Mesothelial cell of epicardium (in vitro differentiated cells): ENCODE measurements at regions not wholly inside any gene's neighbourhood (a gene's known extent, or its start where the extent isn't known, plus 50 kb on each side); places are given as distances from the start of the nearest gene placed in this dataset.

Experiments used
- DNase-seq, 2 experiments: peaks; one replicate each; pipeline ENCODE4 v3.0.0; 2021; ENCODE audit warnings: low spot score in 2 of 2; ENCODE audit not compliant: unreplicated experiment in 2 of 2
- H3K27ac Mint-ChIP-seq: 2 replicates; pipeline ENCODE4 v1.8.0; 2021; ENCODE audit warnings: mixed read lengths
- H3K27me3 Mint-ChIP-seq: 2 replicates; pipeline ENCODE4 v1.8.0; 2021; ENCODE audit warnings: low read depth, mixed read lengths
- H3K36me3 Mint-ChIP-seq: 2 replicates; pipeline ENCODE4 v1.8.0; 2021; ENCODE audit warnings: mixed read lengths
- H3K4me1 Mint-ChIP-seq: 2 replicates; pipeline ENCODE4 v1.8.0; 2021; ENCODE audit warnings: mixed read lengths
- H3K4me3 Mint-ChIP-seq: 2 replicates; pipeline ENCODE4 v1.8.0; 2021; ENCODE audit warnings: mild to moderate bottlenecking, moderate library complexity, mixed read lengths
- H3K9me3 Mint-ChIP-seq: 2 replicates; pipeline ENCODE4 v1.8.0; 2021; ENCODE audit warnings: mixed read lengths
- TF ChIP-seq, protein P1 (sequence below): fragments of 200-600 bp; sonication (generic); IDR thresholded peaks from one replicate; pipeline ENCODE4 v1.5.0; 2021; ENCODE audit warnings: antibody characterized with exemption; ENCODE audit not compliant: unreplicated experiment

GRCh38 chr13:54187461-54187860, 1158.8 kb downstream of the OLFM4 start:
- no peaks in the 10 kb centered on the region for H3K9me3 Mint-ChIP-seq
- H3K27me3 Mint-ChIP-seq = peaks cover 3% of the 10 kb centered on the region
- H3K4me3 Mint-ChIP-seq = no peak overlapping the region
- H3K27ac Mint-ChIP-seq = no peak overlapping the region
- H3K36me3 Mint-ChIP-seq = no peaks in the 10 kb centered on the region
- DNase-seq = no peak
- TF ChIP-seq, protein P1, sequence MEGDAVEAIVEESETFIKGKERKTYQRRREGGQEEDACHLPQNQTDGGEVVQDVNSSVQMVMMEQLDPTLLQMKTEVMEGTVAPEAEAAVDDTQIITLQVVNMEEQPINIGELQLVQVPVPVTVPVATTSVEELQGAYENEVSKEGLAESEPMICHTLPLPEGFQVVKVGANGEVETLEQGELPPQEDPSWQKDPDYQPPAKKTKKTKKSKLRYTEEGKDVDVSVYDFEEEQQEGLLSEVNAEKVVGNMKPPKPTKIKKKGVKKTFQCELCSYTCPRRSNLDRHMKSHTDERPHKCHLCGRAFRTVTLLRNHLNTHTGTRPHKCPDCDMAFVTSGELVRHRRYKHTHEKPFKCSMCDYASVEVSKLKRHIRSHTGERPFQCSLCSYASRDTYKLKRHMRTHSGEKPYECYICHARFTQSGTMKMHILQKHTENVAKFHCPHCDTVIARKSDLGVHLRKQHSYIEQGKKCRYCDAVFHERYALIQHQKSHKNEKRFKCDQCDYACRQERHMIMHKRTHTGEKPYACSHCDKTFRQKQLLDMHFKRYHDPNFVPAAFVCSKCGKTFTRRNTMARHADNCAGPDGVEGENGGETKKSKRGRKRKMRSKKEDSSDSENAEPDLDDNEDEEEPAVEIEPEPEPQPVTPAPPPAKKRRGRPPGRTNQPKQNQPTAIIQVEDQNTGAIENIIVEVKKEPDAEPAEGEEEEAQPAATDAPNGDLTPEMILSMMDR = no peak
- peaks cover 30% of the 10 kb centered on the region for H3K4me1 Mint-ChIP-seq

GRCh38 chr13:54194233-54195024, 1165.8 kb downstream of the OLFM4 start:
- Mint-ChIP-seq H3K36me3 (no peaks in the 10 kb centered on the region), H3K9me3 (peaks cover 9% of the 10 kb centered on the region), H3K27ac (no peak overlapping the region), H3K4me3 (no peak overlapping the region), H3K27me3 (peaks cover 3% of the 10 kb centered on the region), H3K4me1 (peaks cover 9% of the 10 kb centered on the region)
- no peak for DNase-seq
- TF ChIP-seq, protein P1 = no peak

DNA sequence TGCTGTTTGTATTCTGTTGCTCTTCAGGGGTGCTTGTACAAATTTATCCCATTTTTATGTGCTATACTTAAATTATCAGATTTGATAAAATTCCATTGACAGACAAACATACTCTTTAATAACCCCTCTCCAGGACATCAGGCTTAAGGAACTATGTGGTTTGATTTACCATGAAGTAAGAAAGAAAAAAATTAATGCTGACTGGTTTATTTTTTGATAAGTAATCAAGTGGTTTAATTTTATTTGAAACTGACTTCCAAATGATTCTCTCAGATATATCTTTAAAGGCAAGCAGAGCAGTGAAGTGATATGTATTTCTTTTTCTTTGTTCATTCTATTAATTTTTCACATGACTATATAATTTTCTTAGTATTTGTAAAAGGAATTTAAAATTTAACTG, 1168.1 kb downstream of the OLFM4 start:
- DNase-seq = no peak
- peaks cover 6% of the 10 kb centered on the region for H3K4me1 Mint-ChIP-seq
- H3K27me3 Mint-ChIP-seq = no peaks in the 10 kb centered on the region
- no peak overlapping the region for H3K27ac Mint-ChIP-seq
- H3K36me3 Mint-ChIP-seq = no peaks in the 10 kb centered on the region
- H3K9me3 Mint-ChIP-seq = peaks cover 9% of the 10 kb centered on the region
- no peak overlapping the region for H3K4me3 Mint-ChIP-seq
- TF ChIP-seq, protein P1 = no peak

- H3K36me3 Mint-ChIP-seq = no peaks in the 10 kb centered on the region
- TF ChIP-seq, protein P1 = no peak
- DNase-seq = no peak
- no peak overlapping the region for H3K27ac Mint-ChIP-seq
- no peak overlapping the region for H3K4me3 Mint-ChIP-seq
- peaks cover 6% of the 10 kb centered on the region for H3K4me1 Mint-ChIP-seq
- peaks cover 9% of the 10 kb centered on the region for H3K9me3 Mint-ChIP-seq
- no peaks in the 10 kb centered on the region for H3K27me3 Mint-ChIP-seq
Observed at GRCh38 chr13:54198911-54199310, 1170.3 kb downstream of the OLFM4 start.

- H3K36me3 Mint-ChIP-seq = no peaks in the 10 kb centered on the region
- DNase-seq = no peak
- H3K9me3 Mint-ChIP-seq = no peaks in the 10 kb centered on the region
- no peak overlapping the region for H3K4me3 Mint-ChIP-seq
- H3K27ac Mint-ChIP-seq = no peak overlapping the region
- H3K4me1 Mint-ChIP-seq = peaks cover 18% of the 10 kb centered on the region
- no peaks in the 10 kb centered on the region for H3K27me3 Mint-ChIP-seq
- TF ChIP-seq, protein P1 = no peak
Observed at GRCh38 chr13:54206626-54207025, 1178.0 kb downstream of the OLFM4 start.
